M059J (cell line): ENCODE measurements at regions not wholly inside any gene's neighbourhood (a gene's known extent, or its start where the extent isn't known, plus 50 kb on each side); places are given as distances from the start of the nearest gene placed in this dataset.

Experiments
- DNase-seq: peaks from one replicate; pipeline ENCODE4 v3.0.0-alpha.2; 2012; ENCODE audit warnings: low read depth

DNA sequence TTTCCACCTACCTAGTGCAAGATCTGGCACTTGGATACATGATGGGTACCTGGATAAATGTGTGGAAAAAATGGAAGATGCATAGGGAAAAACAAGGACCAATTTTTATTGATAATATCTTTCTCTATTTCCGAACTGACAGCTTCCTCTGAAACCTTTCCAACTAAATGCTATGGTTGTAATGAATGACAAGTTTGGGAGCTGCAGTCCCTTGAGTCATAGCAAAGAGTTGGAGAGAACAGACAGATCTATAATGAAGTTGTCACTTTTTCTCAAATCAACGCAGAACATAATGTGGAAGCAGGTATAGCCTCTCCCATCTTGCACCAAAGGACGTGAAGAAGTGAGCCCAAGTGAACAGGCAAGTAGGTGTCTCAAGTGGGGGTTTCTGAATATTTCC lies 296.5 kb upstream of the KAZN start:
- DNase-seq = no peak

DNA sequence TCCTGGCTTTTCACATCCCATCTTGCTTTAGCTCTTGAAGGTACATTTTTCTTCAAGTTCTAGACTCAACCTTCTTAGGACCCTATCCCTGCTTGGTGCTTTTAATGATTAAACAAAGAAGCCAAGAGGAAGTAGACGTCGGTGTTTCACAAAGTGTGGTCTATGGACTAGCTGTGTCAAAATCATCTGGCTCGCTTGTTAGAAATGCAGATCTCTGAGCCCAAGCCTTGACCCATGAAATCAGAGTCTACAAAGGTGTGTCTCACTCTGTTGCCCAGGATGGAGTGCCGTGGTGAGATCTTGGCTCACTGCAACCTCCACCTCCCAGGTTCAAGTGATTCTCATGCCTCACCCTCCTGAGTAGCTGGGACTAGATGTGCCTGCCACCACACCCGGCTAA lies 295.5 kb upstream of the KAZN start:
- no peak for DNase-seq

DNA sequence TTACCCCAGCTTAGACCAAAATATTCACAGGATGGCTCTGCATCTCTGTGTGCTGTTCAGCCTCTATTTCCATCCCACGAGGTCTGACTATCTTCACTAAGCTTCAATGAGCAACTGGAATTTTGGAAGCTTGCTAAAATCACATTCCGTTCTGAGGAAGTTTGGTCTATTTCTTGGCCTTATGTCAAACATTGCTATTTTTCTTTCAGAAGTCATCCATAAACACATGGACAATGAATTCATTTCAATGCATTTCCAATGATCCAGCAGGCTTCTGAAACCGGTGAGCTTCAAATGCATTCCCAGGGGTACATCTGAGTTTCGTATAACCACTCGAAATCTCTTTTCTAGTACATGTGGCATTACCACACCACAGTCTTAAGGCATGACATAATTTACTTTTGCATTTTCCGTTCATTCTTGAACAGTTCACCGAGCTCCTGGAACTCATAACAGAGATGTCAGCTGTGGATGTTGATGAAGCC lies 294.1 kb upstream of the KAZN start:
- DNase-seq = peak; percentile 30

DNA sequence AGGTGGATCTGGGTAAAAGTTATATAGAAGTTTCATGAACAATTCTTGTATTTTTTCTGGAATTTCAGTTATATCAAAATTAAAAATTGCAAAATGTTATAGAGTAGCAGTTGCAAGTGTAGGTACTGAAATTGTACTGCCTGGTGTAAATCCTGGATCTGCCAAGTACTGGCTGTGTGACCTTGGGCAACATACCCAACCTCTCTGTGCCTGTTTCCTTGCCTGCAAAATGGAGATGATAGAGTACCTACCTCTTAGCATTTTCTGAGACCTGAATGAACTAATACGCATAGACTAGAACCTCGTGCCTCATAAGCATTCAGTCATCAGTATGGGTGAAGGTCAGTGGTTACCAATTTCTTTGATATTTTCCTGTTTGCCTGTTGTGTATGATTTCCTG lies 290.0 kb upstream of the KAZN start:
- no peak for DNase-seq

DNA sequence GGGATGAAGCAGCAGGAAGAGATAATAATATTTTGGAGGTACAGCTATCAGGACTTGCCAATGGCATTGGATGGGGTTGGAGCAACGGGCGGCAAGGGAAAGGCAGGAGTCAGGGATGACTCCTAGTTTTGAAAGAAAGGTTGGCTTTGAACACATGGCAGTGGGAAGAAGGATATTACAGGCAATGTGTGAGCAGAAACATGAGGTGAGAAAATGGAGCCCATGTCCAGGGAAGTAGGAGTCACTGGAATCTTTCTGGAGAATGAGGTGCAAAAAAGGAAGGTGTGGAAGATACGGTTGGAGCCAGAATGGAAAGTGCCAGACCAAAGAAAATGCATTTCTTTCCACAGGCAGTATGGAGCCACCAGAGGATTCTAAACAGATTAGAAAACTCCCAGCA lies 288.5 kb upstream of the KAZN start:
- DNase-seq = no peak

DNA sequence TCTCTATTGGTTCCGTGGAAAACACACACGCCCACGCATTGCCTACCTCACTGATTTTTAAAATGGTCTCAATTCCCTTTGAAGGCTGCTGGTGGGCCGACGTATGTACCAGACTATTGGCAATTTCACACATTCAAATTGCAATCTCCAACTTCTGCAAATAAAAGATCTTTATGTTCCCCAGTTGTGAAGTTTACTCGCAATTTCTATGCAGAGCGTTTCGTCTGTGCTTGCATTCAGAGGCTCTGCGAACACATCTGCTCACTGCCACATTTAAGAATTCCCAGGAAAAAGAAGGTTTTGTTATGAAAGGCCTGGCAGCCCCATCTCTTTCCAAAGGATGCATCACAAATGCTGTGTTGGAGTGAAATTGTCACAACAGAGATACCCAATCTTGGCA lies 288.0 kb upstream of the KAZN start:
- no peak for DNase-seq

DNA sequence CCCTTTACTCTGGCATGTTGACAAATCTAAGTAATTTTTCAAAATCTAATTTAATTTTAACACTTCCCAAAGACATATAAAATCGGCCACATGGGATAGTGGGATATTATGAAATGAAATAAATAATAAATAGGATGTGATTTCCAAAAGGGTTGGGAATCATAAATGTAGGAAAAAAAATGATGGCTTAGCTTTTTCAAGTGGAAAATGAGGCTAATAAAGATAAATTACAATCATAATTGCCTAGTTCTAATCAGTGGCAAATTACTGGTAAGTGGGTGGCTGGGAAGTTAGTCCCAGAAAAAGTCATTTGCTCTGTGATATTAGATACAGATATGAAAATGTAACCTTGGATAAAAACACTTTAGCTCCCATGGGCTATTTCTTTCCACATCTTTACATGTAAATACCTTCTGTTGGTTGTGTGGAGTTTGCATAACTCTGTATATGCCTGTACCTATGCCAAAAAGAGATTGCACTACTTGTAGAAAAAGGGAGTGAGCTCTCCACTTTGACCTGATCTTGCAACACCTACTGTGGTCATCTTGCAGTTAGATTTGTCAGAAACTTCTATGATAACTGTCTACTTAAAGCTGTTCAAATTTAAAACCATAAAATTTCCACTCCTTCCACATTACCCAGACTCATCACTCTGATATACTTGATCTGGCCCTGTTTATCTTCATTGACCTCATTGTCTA lies 284.6 kb upstream of the KAZN start:
- DNase-seq = no peak

DNA sequence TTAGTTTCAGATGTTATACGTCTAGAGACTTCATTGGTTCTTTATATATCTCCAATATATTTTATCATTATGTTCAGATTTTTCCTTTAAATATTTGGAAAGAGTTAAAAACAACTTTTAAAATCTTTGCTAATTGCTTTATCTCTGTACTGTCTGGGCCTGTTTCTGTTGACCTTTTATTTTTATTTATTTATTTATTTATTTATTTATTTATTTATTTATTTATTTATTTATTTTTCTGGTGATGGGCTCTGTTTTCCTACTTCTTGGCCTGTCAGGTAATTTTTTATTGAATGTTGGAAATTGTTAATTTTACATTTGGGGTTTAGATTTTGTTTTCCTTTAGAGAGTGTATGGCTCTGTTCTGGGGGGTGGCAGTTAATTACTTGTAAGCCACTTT lies 279.7 kb upstream of the KAZN start:
- DNase-seq = no peak

DNA sequence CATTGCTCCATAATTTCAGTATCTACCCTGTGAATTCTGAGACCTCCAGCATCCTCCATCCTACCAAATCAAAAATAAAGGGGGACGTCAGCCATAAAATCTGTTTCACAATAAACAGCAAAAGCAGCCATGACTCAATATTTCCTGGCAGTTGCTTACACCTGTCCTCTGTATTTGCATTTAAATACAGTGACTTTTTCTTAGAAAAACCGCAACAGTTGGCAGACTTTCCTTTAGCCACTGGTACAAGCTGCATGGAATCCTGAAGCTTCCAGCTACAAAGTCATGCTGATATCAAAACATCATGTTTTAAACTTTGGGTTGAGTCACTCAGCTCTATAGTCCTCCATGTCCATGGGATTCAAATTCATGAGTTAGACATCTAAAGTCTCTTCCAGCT lies 278.0 kb upstream of the KAZN start:
- peak; percentile 97 for DNase-seq

DNA sequence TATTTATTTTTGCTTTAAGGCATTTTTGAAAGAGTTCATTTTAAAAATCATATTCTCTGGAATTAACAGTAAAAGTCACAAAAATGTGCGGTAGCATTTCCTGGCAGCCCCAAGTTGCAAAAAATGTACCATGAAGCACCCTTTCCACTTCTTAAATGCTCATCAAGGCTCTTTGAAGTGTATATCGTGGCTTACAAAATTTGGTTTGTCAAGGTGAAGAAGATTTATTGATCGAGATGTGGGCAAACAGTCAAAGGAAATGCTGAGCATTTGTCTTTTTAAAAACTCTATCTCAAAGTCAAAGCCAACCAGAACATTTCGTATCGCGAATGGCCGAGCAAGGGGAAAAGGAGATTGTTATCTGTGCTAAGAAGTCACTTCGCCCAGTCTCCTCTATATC lies 277.5 kb upstream of the KAZN start:
- DNase-seq = no peak

DNA sequence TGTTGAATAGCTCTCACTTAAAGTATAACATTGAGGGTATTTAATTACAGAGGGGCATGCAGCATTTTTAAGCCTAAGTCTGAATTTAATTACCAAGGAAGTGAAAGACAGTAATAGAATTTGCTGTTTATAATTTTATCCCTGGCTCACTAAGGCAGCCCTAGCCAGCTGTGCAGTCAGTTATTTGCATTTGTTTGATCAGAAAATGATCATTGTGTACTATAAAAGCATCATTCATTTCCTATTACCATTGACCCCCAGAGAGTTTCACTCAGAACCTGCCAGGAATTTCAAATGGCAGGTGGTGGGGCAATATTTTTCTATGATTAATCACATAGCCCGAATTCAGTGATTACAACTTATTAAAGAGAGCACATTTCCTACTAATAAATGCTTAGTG lies 277.1 kb upstream of the KAZN start:
- no peak for DNase-seq

DNA sequence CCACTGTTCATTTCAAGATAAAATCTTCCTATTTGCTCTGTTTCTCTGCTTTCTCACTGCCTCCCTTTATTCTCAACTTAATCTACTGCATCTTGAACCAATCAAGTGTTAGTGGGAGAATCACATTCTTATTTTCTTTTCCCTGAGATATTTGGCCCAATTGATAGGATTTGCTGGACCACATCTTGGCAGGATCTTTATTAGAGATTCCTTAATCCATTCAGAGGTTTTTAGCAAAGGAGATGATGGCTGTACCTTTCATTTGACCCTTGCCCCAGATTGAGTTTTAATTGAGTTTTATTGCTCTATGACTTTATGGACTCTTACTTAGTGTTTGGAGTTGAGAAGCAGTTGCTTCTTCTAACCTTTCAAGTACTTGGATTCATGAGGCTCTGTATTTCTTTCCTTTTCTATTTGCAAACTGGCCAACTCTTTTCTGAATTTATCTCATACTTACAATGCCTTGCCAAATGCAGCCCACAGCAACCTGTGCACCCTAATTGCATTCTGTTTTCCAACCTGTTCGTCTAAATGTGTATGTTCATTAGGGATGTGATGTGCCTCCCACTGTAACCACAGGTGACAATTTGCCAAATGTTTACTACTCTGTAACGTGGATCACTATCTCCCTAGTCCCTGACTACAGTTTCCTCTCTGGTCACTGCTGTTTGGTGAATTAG lies 274.8 kb upstream of the KAZN start:
- DNase-seq = no peak

DNA sequence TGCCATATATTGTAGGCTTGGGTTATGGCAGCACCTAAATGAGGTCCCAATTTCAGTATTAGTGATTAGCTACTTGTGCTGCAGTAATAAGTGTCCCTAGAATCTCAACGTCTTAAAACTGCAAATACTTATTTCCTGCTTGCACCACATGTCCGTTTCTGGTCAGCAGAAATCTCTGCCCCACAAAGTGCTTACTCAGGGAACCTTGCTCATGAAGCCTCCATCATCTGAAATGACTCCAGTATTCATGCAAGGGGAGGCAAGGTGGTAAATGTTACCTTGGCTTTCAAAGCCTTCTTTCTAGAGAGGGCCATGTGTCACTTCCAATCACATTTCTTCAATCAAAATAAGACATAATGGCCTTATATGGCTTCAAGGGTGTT lies 274.2 kb upstream of the KAZN start:
- no peak for DNase-seq

DNA sequence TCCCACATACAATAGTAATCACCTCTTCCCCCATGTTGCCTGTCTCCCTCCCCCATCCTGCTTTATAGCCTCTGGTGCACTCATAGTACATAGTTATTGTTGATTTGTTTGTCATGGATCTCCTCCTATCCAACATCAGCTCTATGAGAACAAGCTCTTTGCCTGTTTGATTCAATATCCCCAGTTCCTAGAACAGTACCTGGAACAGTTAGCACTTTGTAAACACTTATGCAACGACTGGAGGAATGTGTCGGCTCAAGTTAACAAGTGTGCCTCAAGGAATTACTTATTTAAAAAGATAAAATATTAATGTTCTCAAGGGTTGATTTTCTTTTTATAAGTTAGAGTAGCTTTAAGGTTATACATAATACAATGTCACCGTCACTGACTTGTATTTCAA lies 271.6 kb upstream of the KAZN start:
- DNase-seq = no peak

DNA sequence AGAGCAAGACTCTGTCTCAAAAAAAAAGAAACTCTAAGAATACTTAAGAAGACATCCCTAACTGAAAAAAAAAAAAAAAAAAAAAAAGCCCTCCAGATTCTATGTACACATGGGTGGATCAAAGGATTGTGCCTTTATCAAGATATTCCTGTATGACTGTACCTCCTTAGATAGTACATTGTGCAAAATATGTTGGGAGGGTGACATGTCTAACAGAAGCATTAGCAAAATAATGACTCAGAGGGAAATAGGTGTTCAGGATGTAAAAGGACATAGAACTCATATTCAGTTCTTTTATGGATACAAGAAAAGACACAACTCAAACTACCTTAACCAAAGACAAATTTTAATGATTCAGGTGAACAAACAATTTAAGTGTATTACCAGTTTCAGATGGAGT lies 269.8 kb upstream of the KAZN start:
- DNase-seq = peak; percentile 35

DNA sequence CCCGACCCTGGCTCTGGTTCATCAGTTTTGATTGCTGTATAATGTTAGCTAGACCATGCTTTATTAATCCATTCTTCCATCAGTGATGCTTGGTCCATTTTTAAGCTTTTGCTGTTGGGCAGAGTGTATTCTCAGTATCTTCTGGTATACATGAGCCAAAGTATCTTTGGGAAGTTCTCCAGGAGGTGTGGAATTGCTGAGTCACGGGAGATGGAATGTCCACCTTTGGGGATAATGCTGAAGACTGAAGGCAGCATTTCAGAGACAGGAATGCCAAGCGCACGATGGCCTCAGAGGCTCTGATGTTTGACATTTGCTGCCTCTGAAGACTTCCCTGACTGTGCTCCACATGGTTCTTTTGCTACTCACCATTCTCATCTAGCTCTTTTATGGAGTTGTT lies 266.3 kb upstream of the KAZN start:
- DNase-seq = peak; percentile 73

DNA sequence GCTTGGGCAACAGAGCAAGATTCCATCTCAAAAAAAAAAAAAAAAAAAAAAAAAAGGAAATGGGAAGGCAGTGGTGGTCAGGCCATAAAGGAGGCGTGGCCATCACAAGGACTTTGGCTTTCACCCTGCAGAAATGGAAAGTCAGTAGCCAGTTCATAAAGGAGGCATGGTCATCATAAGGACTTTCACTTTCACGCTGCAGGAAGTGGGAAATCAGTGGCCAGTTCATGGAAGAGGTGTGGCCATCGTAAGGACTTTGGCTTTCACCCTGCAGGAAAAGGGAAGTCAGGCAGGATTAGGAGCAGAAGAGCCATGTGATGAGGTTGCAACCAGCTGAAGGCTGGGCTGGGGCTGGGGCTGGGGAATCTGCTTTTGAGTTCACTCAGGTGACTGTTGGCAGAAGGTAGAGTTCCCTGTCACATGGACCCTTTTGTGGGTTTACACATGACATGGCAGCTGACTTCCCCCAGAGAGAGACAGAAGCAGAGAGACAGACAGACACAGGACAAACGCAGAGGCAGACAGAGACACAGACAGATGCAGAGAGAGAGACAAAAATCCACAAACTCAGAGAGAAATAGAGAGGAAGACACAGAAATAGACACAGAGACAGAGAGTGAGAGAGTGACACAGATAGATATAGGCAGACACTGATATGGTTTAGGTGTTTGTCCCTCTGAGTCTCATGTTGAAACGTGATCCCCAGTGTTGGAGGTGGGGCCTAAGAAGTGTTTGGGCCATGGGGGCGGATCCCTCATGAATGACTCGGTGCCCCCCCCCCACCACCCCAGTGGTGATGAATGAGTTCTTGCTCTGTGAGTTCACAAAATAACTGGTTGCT lies 263.9 kb upstream of the KAZN start:
- DNase-seq = peak; percentile 73

DNA sequence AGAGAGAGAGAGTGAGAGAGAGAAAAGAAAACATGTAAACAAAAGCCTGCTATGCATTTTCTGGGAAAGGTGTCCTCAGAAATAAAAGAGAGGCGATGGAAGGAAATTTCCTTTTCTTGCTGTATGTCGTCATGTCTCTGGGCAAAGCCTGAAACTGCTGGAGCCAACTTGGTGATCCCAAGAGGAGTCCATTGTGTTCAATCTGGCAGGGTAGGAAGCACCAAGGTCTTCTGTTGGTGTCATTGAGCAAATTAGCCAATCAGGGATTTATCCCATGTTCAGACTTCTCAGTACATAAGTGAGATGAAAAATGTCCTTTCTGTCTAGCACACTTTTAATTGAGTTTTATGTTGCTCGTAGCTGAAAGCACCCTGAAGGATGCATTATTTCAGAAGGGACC lies 260.0 kb upstream of the KAZN start:
- no peak for DNase-seq

DNA sequence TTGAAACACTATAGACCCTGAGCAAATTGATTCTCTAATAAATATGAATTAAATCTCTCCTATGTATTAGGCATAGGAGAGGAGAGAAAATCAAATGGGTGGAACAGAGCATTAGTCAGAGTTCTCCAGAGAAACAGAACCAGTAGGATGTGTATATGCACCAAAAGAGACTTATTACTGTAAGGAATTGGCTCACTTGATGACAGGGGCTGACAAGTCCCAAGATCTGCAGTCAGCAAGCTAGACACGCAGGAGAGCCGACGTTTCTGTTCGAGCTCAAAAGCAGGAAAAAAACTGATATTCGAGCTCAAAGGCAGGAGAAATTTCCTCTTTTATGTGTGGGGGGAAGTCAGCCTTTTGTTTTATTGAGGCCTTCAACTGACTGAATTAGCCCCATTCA lies 259.2 kb upstream of the KAZN start:
- no peak for DNase-seq

DNA sequence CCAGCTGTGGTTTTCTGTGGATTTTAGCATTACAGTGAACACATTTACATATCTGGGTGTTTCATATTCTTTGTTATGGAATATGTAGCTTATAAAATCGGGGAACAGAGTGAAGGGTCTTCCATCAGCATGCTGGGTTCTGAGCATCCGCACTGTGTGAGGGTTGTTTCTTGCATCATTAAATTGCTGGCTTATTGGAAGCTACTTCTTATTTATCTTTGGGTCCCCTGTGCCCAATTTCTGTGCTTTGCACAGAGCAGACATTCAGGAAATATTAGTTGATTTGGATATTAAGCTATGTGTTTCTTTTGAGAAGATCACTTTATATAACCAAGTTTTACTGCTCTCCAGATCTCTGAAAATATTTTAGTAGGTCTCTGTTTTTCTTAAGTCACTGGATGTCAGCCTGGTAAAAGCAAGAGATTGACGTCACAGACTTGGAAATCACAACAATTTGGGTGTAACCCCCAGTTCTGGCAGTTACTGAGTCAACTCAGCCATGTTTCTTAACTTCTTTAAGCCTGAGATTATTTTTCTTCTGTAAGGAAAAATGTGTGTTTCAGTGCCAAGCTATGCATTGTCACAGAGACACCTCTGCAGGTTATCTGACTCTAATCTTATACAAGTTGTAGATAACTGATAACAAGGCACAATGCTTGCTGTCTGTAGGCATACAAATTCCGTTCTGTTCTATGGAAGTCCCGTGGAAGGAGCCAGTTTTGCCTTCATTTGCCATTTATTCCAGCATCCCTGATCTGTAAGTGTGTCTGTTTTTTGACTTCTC lies 258.3 kb upstream of the KAZN start:
- no peak for DNase-seq

DNA sequence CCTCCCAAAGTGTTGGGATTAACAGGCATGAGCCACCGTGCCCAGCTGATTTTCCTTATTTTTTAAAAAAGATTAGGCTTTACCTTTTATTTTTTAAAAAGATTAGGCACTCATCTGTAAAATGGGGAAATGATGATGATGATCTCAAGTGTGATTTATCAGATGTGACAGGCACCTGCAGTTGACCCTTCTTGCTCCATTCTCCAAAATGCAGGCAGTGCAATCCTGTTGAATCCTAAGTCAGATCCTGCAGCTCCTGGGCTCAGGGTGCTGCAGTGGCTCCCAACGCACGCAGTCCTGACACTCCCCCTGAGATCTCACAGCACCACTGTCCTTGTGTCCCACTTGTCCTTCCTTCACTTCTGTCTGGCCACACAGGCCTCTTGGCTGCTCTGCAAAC lies 257.3 kb upstream of the KAZN start:
- DNase-seq = no peak

DNA sequence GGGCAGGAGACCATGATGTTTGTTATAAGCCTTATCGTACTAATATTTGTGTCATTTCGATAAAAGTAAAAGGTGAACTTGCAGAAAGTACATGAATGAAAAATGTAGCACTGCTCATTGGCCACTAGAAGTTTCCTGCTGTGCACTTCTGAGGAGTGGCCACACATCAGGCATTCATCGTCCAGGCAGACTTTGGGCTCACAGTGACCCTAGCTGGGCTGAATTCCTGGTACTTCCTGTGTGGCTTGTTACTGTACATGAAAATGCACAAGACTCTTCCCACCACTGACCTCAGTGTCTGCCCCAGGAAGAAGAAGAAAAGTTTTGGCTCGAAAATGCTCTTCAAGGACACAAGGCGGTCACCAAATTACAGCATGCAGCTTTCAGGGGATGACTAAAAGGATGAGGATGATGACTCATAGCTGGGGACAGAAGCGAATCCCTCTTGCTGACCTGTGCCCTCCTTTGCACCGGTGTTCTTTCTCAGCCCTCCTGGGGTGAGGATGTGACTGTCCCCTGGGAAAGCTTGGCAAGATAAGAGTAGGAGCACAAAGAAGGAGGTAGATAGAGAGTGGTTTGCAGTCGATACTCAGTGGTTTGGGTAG lies 252.4 kb upstream of the KAZN start:
- peak; percentile 88 for DNase-seq
